HEK293 (cell line): ENCODE measurements at regions not wholly inside any gene's neighbourhood (a gene's known extent, or its start where the extent isn't known, plus 50 kb on each side); places are given as distances from the start of the nearest gene placed in this dataset.

Source experiments
- CTCF ChIA-PET: fragments of 350-600 bp; formaldehyde crosslinking; extraction: SDS; loops from one replicate; lab custom pipeline; 2021; ENCODE audit warnings: antibody characterized with exemption; lab: Yijun Ruan, JAX
- POLR2A ChIA-PET: fragments of 300-600 bp; formaldehyde crosslinking; extraction: SDS; loops from one replicate; lab custom pipeline; 2020; ENCODE audit warnings: antibody characterized with exemption, inconsistent platforms; lab: Yijun Ruan, JAX
- H3K27ac ChIP-seq: fragments of 200-500 bp; sonication (Bioruptor generic); 2 replicates; pipeline ENCODE4 v1.5.1; 2014; ENCODE audit warnings: low read depth, low read length, control low read depth, inconsistent platforms; ENCODE audit errors: extremely low read depth
- H3K36me3 ChIP-seq, 2 experiments: fragments of 200-500 bp in 1 of 2; sonication (Bioruptor generic) in 1 of 2; 1 replicate in 1 of 2; 2 replicates in 1 of 2; pipeline ENCODE4 v1.5.1; 2014 to 2017; ENCODE audit warnings: inconsistent platforms in 2 of 2, low read length in 2 of 2; ENCODE audit not compliant: control insufficient read depth in 2 of 2, insufficient read depth in 1 of 2
- H3K4me1 ChIP-seq: fragments of 200-500 bp; sonication (Bioruptor generic); 2 replicates; pipeline ENCODE4 v1.5.1; 2014; ENCODE audit warnings: mild to moderate bottlenecking, low read length, inconsistent platforms; ENCODE audit not compliant: control insufficient read depth, insufficient read depth
- H3K4me3 ChIP-seq: 2 replicates; pipeline ENCODE4 v1.5.1; 2011; ENCODE audit warnings: low read depth, mild to moderate bottlenecking, control low read depth, low read length, moderate library complexity
- H3K9me3 ChIP-seq: fragments of 200-500 bp; sonication (Bioruptor generic); 2 replicates; pipeline ENCODE4 v1.5.1; 2014; ENCODE audit warnings: low read depth, low read length, inconsistent platforms; ENCODE audit not compliant: control insufficient read depth, insufficient read depth
- GLIS1 ChIP-seq: fragments of 450-650 bp; formaldehyde crosslinking; IDR thresholded peaks from 2 replicates; pipeline ENCODE4 v1.5.1; 2016; ENCODE audit warnings: missing biosample characterization, missing genetic modification characterization
- PRDM1 ChIP-seq: fragments of 450-650 bp; formaldehyde crosslinking; IDR thresholded peaks from 2 replicates; pipeline ENCODE4; 2016; ENCODE audit warnings: missing biosample characterization, missing genetic modification characterization
- RBAK ChIP-seq: fragments of 450-650 bp; formaldehyde crosslinking; IDR thresholded peaks from 2 replicates; pipeline ENCODE4 v1.5.1; 2016; ENCODE audit warnings: missing biosample characterization, missing genetic modification characterization
- SCRT2 ChIP-seq: fragments of 450-650 bp; formaldehyde crosslinking; IDR thresholded peaks from 2 replicates; pipeline ENCODE4 v1.5.1; 2016; ENCODE audit warnings: missing biosample characterization, missing genetic modification characterization
- SETDB1 ChIP-seq: IDR thresholded peaks from one replicate; pipeline ENCODE4 v1.6.1; 2017; ENCODE audit warnings: mild to moderate bottlenecking, low read length, moderate library complexity, mixed read lengths; ENCODE audit not compliant: insufficient read length
- SP2 ChIP-seq: fragments of 450-650 bp; formaldehyde crosslinking; IDR thresholded peaks from 2 replicates; pipeline ENCODE4 v1.5.1; 2016; ENCODE audit warnings: missing biosample characterization, missing genetic modification characterization
- ZBTB8A ChIP-seq: fragments of 450-650 bp; formaldehyde crosslinking; IDR thresholded peaks from 2 replicates; pipeline ENCODE4 v1.5.1; 2016; ENCODE audit warnings: missing biosample characterization, missing genetic modification characterization
- ZNF223 ChIP-seq: fragments of 450-650 bp; formaldehyde crosslinking; IDR thresholded peaks from 2 replicates; pipeline ENCODE4 v1.5.1; 2016; ENCODE audit warnings: missing biosample characterization, missing genetic modification characterization
- ZNF560 ChIP-seq: fragments of 450-650 bp; formaldehyde crosslinking; IDR thresholded peaks from 2 replicates; pipeline ENCODE4 v1.5.1; 2017; ENCODE audit warnings: missing biosample characterization, missing genetic modification characterization, borderline replicate concordance
- ZNF677 ChIP-seq: fragments of 450-650 bp; IDR thresholded peaks from 2 replicates; pipeline ENCODE4 v1.5.0; 2018; ENCODE audit warnings: missing biosample characterization, mild to moderate bottlenecking, missing genetic modification characterization, moderate library complexity
- ZNF777 ChIP-seq: fragments of 450-650 bp; formaldehyde crosslinking; IDR thresholded peaks from 2 replicates; pipeline ENCODE4 v1.5.1; 2017; ENCODE audit warnings: missing biosample characterization, missing genetic modification characterization, borderline replicate concordance
- ZNF837 ChIP-seq: fragments of 450-650 bp; formaldehyde crosslinking; IDR thresholded peaks from 2 replicates; pipeline ENCODE4 v1.5.1; 2016; ENCODE audit warnings: missing biosample characterization, missing genetic modification characterization
- TF ChIP-seq, protein P1 (sequence below): fragments of 450-650 bp; formaldehyde crosslinking; IDR thresholded peaks from 2 replicates; pipeline ENCODE4 v1.5.1; 2016; ENCODE audit warnings: missing biosample characterization, missing genetic modification characterization
- TF ChIP-seq, protein P2 (sequence below): fragments of 450-650 bp; formaldehyde crosslinking; IDR thresholded peaks from 2 replicates; pipeline ENCODE4 v1.5.1; 2016; ENCODE audit warnings: missing biosample characterization, missing genetic modification characterization, low read depth

DNA sequence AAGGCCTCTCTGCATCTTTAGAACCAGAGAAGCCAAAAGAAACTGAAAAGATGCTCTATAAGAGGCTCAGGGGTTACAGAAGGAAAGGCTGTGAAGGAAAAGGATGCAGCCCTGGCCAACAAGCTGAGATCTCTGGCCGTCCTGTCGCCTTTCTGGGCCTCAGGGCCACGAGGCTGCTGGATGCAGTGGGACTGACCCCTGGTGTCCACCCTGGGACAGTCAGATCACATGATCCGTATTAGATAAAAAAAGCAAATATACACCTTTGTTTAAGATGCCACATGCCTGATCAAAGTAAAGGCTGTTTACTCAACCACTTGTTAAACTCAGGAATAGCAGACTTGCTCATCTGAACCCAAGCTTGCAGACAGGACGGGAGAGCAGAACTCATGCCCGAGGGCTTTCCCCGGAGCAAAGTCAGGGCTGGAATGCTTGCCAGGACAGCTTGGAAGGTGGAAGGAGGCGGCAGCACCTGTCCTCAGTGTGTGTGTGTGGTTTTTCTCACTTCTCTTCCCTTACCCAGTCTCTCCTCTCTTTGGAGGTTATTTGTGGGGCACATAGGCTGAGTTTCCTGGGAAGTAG, 206.5 kb upstream of the TSHZ3 start (continued):
- TF ChIP-seq RBAK (tag by site-specific recombination): no peak
- no peak for TF ChIP-seq SP2 (tag by site-specific recombination)

DNA sequence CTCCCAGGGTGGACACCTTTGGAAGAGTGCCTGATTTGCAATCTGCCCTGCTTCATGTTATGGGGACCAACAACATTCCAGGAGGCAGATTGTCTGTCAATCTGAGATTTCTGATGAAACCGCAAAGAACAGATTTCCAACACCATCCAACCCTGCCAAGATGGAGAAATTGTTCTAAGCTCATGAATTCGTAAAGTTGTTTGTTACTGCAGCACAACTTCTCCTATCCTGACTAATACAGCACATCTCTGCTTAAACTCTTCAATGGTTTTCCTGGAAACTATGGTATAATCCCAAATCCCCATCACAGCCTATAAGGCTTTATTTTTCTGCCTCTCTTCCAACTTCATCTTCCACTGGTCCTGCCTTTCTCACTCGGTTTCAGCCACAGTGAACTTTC, 210.3 kb upstream of the TSHZ3 start:
- Histone ChIP-seq H3K4me1 (no peaks in the 10 kb centered on the region), H3K4me3 (no peak overlapping the region), H3K27ac (no peak overlapping the region), H3K36me3 (no peaks in the 10 kb centered on the region)
- POLR2A ChIA-PET: no interaction called here
- TF ChIP-seq ZBTB8A (tag by site-specific recombination) (no peak), SETDB1 (peak; percentile 45)
- TF ChIP-seq, all 188 proteins: peak for 1
- CTCF ChIA-PET: interaction anchor here (0.7 to 1.8 kb wide), 3 partner anchors 10 to 665 kb away, joined by 3 to 5 read pairs (median 3); no protein-coding TSS in a partner anchor
- peaks cover 5% of the 10 kb centered on the region; the same call in 1 of the 2 replicates for H3K9me3 ChIP-seq

DNA sequence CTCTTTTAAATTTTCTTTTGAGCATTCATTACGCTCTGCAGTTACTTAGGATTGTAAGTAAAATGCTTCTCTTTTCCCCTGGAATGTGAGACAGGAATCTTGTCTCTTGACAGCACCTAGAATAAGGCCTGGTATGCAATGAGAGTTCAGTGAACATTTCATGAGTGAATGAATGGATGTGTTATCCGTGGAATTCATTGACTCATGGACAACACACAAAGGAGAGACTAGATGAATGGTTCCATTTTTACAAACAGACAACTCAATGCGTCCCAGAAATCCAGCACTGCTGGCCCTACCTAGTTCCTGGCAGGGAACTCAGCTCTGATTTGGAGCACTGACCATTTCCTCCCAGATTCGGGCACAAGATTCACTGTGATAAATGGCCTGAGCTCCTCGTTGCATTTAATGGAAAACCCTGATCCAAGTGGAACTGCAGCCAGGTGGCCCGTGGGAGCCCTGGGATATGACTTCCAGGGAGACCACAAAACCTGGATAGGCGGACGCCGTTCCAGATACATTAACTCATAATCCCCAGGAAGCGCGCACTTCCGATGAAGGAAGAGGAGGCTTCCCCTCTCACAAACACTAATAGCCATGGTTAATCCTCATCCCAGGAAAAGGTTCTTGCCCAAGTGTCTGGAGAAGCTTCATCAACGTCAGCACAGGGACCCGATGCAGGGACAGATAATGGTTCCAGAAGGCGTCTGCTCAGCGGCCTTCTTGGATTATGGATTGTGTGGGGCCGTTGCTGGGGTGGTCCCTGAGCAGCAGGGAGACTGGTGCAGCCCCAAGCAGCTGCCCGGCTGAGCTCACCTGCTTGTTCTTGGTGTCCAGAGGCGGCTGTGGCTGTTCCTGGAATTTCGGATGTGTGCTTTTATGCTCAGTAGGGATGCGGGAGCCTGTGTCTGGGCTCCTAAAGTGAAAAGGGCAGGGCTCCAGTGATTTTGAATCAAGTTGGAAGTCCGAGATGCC, 211.1 kb upstream of the TSHZ3 start:
- no peak overlapping the region for H3K4me3 ChIP-seq
- H3K36me3 ChIP-seq: no peaks in the 10 kb centered on the region
- peaks cover 5% of the 10 kb centered on the region; the same call in 1 of the 2 replicates for H3K9me3 ChIP-seq
- TF ChIP-seq SCRT2 (tag by site-specific recombination): no peak
- no peak for TF ChIP-seq ZNF837 (tag by site-specific recombination)
- no peak for TF ChIP-seq ZNF677
- no peak for TF ChIP-seq ZNF223 (tag by site-specific recombination)
- no peak for TF ChIP-seq GLIS1 (tag by site-specific recombination)
- no peak for TF ChIP-seq PRDM1
- TF ChIP-seq, protein P1, sequence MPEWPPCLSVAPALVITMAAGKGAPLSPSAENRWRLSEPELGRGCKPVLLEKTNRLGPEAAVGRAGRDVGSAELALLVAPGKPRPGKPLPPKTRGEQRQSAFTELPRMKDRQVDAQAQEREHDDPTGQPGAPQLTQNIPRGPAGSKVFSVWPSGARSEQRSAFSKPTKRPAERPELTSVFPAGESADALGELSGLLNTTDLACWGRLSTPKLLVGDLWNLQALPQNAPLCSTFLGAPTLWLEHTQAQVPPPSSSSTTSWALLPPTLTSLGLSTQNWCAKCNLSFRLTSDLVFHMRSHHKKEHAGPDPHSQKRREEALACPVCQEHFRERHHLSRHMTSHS: no peak
- CTCF ChIA-PET: interaction anchor here (0.7 to 1.3 kb wide), 2 partner anchors 91 to 664 kb away, joined by 3 read pairs; no protein-coding TSS in a partner anchor
- H3K27ac ChIP-seq: no peak overlapping the region
- POLR2A ChIA-PET: no interaction called here
- no peaks in the 10 kb centered on the region for H3K4me1 ChIP-seq

DNA sequence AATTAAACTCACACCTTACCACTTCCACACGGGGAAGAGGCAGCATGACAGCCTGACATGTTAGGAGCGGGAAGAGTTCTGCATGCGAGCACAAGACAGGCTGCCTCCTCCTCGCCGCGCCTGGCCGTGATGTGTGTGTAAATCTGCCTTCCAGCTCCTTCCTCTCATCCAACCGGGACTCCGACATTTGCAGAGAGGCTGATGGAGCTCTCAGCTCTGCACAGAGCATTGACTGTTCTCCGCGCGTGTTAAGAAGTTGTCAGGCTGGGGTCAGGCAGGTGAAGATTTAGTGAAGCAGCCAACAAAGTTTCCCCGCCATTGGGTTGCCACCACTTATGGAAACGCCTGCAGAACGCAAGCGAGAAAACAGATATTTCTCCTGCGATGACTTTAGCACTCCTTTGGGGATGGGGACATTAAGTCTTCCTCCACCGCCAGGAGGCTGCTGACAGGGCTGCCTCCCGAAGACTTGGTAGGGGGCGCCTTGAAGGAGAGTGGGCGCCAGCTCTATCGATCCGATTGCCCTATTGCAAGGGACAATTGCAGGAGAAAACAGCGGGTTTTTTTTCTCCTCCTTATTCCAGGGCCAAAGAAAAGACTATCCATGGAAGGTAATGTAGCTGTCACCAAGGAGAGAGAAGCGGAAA, 213.9 kb upstream of the TSHZ3 start:
- ChIA-PET POLR2A (no interaction called here), CTCF (interaction anchor here (2.3 kb wide), 1 partner anchor 14 kb away, joined by 9 read pairs; no protein-coding TSS in a partner anchor)
- H3K27ac ChIP-seq: no peak overlapping the region
- H3K4me3 ChIP-seq: no peak overlapping the region
- H3K9me3 ChIP-seq: peaks cover 5% of the 10 kb centered on the region; the same call in 1 of the 2 replicates
- TF ChIP-seq ZNF777 (tag by site-specific recombination) (no peak), ZNF560 (tag by site-specific recombination) (no peak)
- TF ChIP-seq, protein P2, sequence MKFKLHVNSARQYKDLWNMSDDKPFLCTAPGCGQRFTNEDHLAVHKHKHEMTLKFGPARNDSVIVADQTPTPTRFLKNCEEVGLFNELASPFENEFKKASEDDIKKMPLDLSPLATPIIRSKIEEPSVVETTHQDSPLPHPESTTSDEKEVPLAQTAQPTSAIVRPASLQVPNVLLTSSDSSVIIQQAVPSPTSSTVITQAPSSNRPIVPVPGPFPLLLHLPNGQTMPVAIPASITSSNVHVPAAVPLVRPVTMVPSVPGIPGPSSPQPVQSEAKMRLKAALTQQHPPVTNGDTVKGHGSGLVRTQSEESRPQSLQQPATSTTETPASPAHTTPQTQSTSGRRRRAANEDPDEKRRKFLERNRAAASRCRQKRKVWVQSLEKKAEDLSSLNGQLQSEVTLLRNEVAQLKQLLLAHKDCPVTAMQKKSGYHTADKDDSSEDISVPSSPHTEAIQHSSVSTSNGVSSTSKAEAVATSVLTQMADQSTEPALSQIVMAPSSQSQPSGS (tag by site-specific recombination): no peak
- no peaks in the 10 kb centered on the region for H3K4me1 ChIP-seq
- no peaks in the 10 kb centered on the region for H3K36me3 ChIP-seq
